ENCODE measurements at regions not wholly inside any gene's neighbourhood (a gene's known extent, or its start where the extent isn't known, plus 50 kb on each side); places are given as distances from the start of the nearest gene placed in this dataset.

GRCh38 chr5:98714710-98715288, 58.7 kb upstream of the RGMB start (continued):
- TF ChIP-seq IKZF3 (tag by site-specific recombination; IDR thresholded peaks at IDR 0.05) = no peak
- TF ChIP-seq ATF2 (tag by site-specific recombination; IDR thresholded peaks at IDR 0.05; ENCODE audit: low read depth) = no peak
- TF ChIP-seq ZNF140 (tag by site-specific recombination; IDR thresholded peaks at IDR 0.05) = no peak
- no peak for TF ChIP-seq AEBP2 (tag by site-specific recombination; IDR thresholded peaks at IDR 0.05; ENCODE audit: borderline replicate concordance)
- no peak for TF ChIP-seq EGR2 (tag by site-specific recombination; IDR thresholded peaks at IDR 0.05; ENCODE audit: low read depth)
- TF ChIP-seq GFI1B (tag by site-specific recombination; IDR thresholded peaks at IDR 0.05) = no peak
- TF ChIP-seq ZEB2 (tag by site-specific recombination; IDR thresholded peaks at IDR 0.05) = no peak

GRCh38 chr5:98721231-98721928, 52.1 kb upstream of the RGMB start:
- Histone ChIP-seq H3K36me3 (ENCODE audit: control insufficient read depth in 2 of 2, insufficient read depth in 1 of 2, low read length in 2 of 2) (no peaks in the 10 kb centered on the region), H3K9me3 (ENCODE audit: control insufficient read depth, insufficient read depth, low read depth, low read length) (no peaks in the 10 kb centered on the region), H3K4me1 (ENCODE audit: control insufficient read depth, insufficient read depth, low read length) (no peaks in the 10 kb centered on the region), H3K27ac (ENCODE audit: extremely low read depth, low read depth, low read length) (no peak overlapping the region), H3K4me3 (ENCODE audit: low read depth, low read length) (no peak overlapping the region)
- no peak for TF ChIP-seq ZNF148 (tag by site-specific recombination; IDR thresholded peaks at IDR 0.05; ENCODE audit: borderline replicate concordance)
- no peak for TF ChIP-seq ZNF341 (tag by site-specific recombination; IDR thresholded peaks at IDR 0.05; ENCODE audit: low read depth)
- TF ChIP-seq ZNF626 (tag by site-specific recombination; IDR thresholded peaks at IDR 0.05) = no peak
- TF ChIP-seq ZNF580 (tag by site-specific recombination; IDR thresholded peaks at IDR 0.05) = no peak
- TF ChIP-seq ZNF692 (tag by site-specific recombination; IDR thresholded peaks at IDR 0.05) = no peak
- no peak for TF ChIP-seq HIC1 (tag by site-specific recombination; IDR thresholded peaks at IDR 0.05)
- TF ChIP-seq ZNF701 (tag by site-specific recombination; IDR thresholded peaks at IDR 0.05) = no peak
- TF ChIP-seq ZNF561 (tag by site-specific recombination; IDR thresholded peaks at IDR 0.05; ENCODE audit: borderline replicate concordance) = no peak
- TF ChIP-seq BCL11B (tag by site-specific recombination; IDR thresholded peaks at IDR 0.05; ENCODE audit: low read depth) = no peak
- TF ChIP-seq GFI1B (tag by site-specific recombination; IDR thresholded peaks at IDR 0.05) = no peak
- TF ChIP-seq TRIM28 (IDR thresholded peaks at IDR 0.05; ENCODE audit: borderline replicate concordance, low read length) = no peak
- no peak for TF ChIP-seq ZNF121 (tag by site-specific recombination; IDR thresholded peaks at IDR 0.05)
- no peak for TF ChIP-seq SALL2 (tag by site-specific recombination; IDR thresholded peaks at IDR 0.05; ENCODE audit: borderline replicate concordance)
- POLR2A ChIA-PET = no interaction called here
- CTCF ChIA-PET = interaction anchor here (0.9 kb wide), 1 partner anchor 11 kb away, joined by 3 read pairs; no protein-coding TSS in a partner anchor
